HEK293T (cell line): ENCODE measurements at regions not wholly inside any gene's neighbourhood (a gene's known extent, or its start where the extent isn't known, plus 50 kb on each side); places are given as distances from the start of the nearest gene placed in this dataset.

Experiments
- ARNT ChIP-seq: fragments of 450-650 bp; IDR thresholded peaks from 2 replicates; pipeline ENCODE4 v1.6.1; 2017; ENCODE audit warnings: mild to moderate bottlenecking
- BHLHE40 ChIP-seq: fragments of 450-650 bp; IDR thresholded peaks from 2 replicates; pipeline ENCODE4 v1.6.1; 2016; ENCODE audit warnings: mild to moderate bottlenecking, moderate library complexity, borderline replicate concordance
- ELF4 ChIP-seq: fragments of 450-650 bp; IDR thresholded peaks from 2 replicates; pipeline ENCODE4 v1.6.1; 2017; ENCODE audit warnings: antibody characterized with exemption
- FOXM1 ChIP-seq: fragments of 450-650 bp; IDR thresholded peaks from 2 replicates; pipeline ENCODE4 v1.6.1; 2017; ENCODE audit warnings: mild to moderate bottlenecking, borderline replicate concordance
- L3MBTL2 ChIP-seq: fragments of 450-650 bp; conservative IDR thresholded peaks from 2 replicates; pipeline ENCODE4 v1.6.1; 2016; ENCODE audit warnings: mild to moderate bottlenecking
- LEF1 ChIP-seq: fragments of 450-650 bp; IDR thresholded peaks from 2 replicates; pipeline ENCODE4 v1.6.1; 2017; ENCODE audit warnings: mild to moderate bottlenecking, borderline replicate concordance
- PKNOX1 ChIP-seq: fragments of 450-650 bp; IDR thresholded peaks from 2 replicates; pipeline ENCODE4 v1.6.1; 2016
- SP1 ChIP-seq: fragments of 450-650 bp; IDR thresholded peaks from 2 replicates; pipeline ENCODE4 v1.6.1; 2017
- SUZ12 ChIP-seq: fragments of 450-650 bp; IDR thresholded peaks from 2 replicates; pipeline ENCODE4 v1.6.1; 2016; ENCODE audit warnings: mild to moderate bottlenecking
- ZNF384 ChIP-seq: fragments of 450-650 bp; IDR thresholded peaks from 2 replicates; pipeline ENCODE4 v1.6.1; 2016

DNA sequence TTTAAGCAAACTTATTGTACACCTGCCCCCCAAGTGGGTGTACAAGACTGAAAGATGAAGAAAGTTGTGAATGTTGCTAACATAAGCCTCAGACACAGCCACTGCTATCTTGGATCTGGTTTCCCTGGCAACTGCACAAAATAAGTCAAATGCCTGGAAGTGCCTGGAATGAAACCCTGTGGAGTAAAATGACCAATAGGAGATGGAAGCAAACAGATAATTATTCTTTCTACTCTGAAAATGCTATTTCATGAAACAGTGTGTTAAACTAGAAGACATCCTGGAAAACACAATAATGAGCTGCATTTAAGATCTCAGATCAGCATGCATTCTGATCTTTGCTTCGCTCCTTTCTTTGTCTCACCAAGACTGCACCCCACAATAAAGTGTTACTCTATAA, 1016.0 kb downstream of the ARAP2 start:
- TF ChIP-seq SP1, result no peak
- no peak for TF ChIP-seq BHLHE40
- no peak for TF ChIP-seq LEF1
- no peak for TF ChIP-seq ELF4
- no peak for TF ChIP-seq ZNF384
- TF ChIP-seq ARNT, result no peak
- TF ChIP-seq PKNOX1, result no peak
- no peak for TF ChIP-seq SUZ12
- no peak for TF ChIP-seq FOXM1
- TF ChIP-seq L3MBTL2, result no peak
